ENCODE measurements at regions not wholly inside any gene's neighbourhood (a gene's known extent, or its start where the extent isn't known, plus 50 kb on each side); places are given as distances from the start of the nearest gene placed in this dataset.

DNA sequence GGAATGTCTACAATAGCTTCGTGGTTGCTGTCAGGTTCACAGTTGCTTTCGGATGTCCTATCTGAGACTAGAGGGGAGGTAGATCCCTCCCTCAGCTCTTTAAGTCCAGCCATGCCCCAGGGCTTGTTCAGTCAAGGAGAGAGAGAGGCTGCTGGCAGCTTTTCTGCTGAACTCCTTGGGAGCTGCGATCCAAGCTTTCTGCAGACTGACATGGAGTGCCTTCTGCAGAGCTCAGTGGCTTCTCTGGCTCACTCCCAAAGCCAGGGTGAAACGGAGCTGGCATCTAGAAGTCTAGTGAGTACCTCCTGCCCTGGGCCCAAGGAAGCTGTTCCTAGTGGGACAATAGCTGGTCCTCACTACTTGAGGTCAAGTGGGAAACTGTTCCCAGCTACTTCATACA is 62.5 kb downstream of the TMEM17 start:
- no peak for TF ChIP-seq CTCF (conservative IDR thresholded peaks at IDR 0.05 in 1 of 2, IDR thresholded peaks at IDR 0.05 in 1 of 2; ENCODE audit: low read depth in 1 of 2, low read length in 2 of 2)
- TF ChIP-seq EZH2 (IDR thresholded peaks at IDR 0.05; ENCODE audit: low read length, missing control alignments) = no peak

Data from fibroblast of lung (primary cell).